Stimulated activated CD8-positive, alpha-beta memory T cell treated with anti-CD3 and anti-CD28 coated beads, Interleukin-4, amount 100 ng/mL, for 4 hours (primary cell): ENCODE measurements at regions not wholly inside any gene's neighbourhood (a gene's known extent, or its start where the extent isn't known, plus 50 kb on each side); places are given as distances from the start of the nearest gene placed in this dataset.

ENCODE experiments used
- DNase-seq, 2 donors: peaks; one replicate each; pipeline ENCODE4 v3.0.0-alpha.2; 2020; ENCODE audit warnings: low read depth in 2 of 2, low spot score in 1 of 2

GRCh38 chr5:2251298-2251697 lies 368.6 kb upstream of the IRX4 start:
- DNase-seq, result no peak

- no peak for DNase-seq
Observed at GRCh38 chr5:2250365-2250950, 367.7 kb upstream of the IRX4 start.

- no peak for DNase-seq
Observed at GRCh38 chr5:2249442-2249841, 366.7 kb upstream of the IRX4 start.

GRCh38 chr5:2249026-2249425 lies 366.3 kb upstream of the IRX4 start:
- DNase-seq, result no peak

GRCh38 chr5:2242539-2242938 lies 359.8 kb upstream of the IRX4 start:
- DNase-seq, result no peak

GRCh38 chr5:2241842-2242241 lies 359.1 kb upstream of the IRX4 start:
- no peak for DNase-seq

- DNase-seq, result no peak
Observed at GRCh38 chr5:2240118-2240904, 357.6 kb upstream of the IRX4 start.

GRCh38 chr5:2239201-2239910 lies 356.6 kb upstream of the IRX4 start:
- DNase-seq, result no peak

GRCh38 chr5:2238732-2239131 lies 356.0 kb upstream of the IRX4 start:
- no peak for DNase-seq

- DNase-seq, result no peak
Observed at GRCh38 chr5:2227433-2227832, 344.7 kb upstream of the IRX4 start.

GRCh38 chr5:2224689-2225088 lies 342.0 kb upstream of the IRX4 start:
- DNase-seq, result no peak

GRCh38 chr5:2223303-2223702 lies 340.6 kb upstream of the IRX4 start:
- DNase-seq, result no peak

- no peak for DNase-seq
Observed at GRCh38 chr5:2222246-2222992, 339.7 kb upstream of the IRX4 start.

- no peak for DNase-seq
Observed at GRCh38 chr5:2221450-2221849, 338.7 kb upstream of the IRX4 start.

GRCh38 chr5:2220741-2221140 lies 338.0 kb upstream of the IRX4 start:
- DNase-seq, result no peak

- no peak for DNase-seq
Observed at GRCh38 chr5:2219149-2219776, 336.5 kb upstream of the IRX4 start.

- DNase-seq, result no peak
Observed at GRCh38 chr5:2217219-2217618, 334.5 kb upstream of the IRX4 start.

GRCh38 chr5:2214910-2215590 lies 332.3 kb upstream of the IRX4 start:
- DNase-seq, result no peak

GRCh38 chr5:2213121-2213730 lies 330.5 kb upstream of the IRX4 start:
- DNase-seq, result no peak

- no peak for DNase-seq
Observed at GRCh38 chr5:2212481-2212880, 329.8 kb upstream of the IRX4 start.
